GM23248 (cell line): ENCODE measurements at regions not wholly inside any gene's neighbourhood (a gene's known extent, or its start where the extent isn't known, plus 50 kb on each side); places are given as distances from the start of the nearest gene placed in this dataset.

Experiments used
- EZH2 ChIP-seq: fragments of 200-600 bp; sonication (generic); IDR thresholded peaks from 2 replicates; pipeline ENCODE4 v1.6.1; 2018; ENCODE audit warnings: antibody characterized with exemption, mild to moderate bottlenecking; ENCODE audit not compliant: insufficient read depth, poor library complexity, severe bottlenecking
- EZH2phosphoT487 ChIP-seq: fragments of 200-600 bp; sonication (generic); IDR thresholded peaks from 2 replicates; pipeline ENCODE4 v1.6.1; 2018; ENCODE audit warnings: antibody characterized with exemption, moderate library complexity, mild to moderate bottlenecking, low read depth; ENCODE audit not compliant: insufficient read depth

GRCh38 chr4:179530958-179531357 is 2088.7 kb upstream of the AGA start:
- no peak for TF ChIP-seq EZH2phosphoT487
- no peak for TF ChIP-seq EZH2
